IPS-18a (cell line): ENCODE measurements at regions not wholly inside any gene's neighbourhood (a gene's known extent, or its start where the extent isn't known, plus 50 kb on each side); places are given as distances from the start of the nearest gene placed in this dataset.

ENCODE experiments used
- H3K27ac ChIP-seq: one replicate; pipeline ENCODE4 v1.5.1; 2013; ENCODE audit warnings: low read length
- H3K27me3 ChIP-seq: one replicate; pipeline ENCODE4 v1.6.1; 2013; ENCODE audit warnings: mild to moderate bottlenecking, low read length; ENCODE audit not compliant: control insufficient read depth, insufficient read depth
- H3K36me3 ChIP-seq: one replicate; pipeline ENCODE4 v1.6.1; 2013; ENCODE audit warnings: low read depth, low read length; ENCODE audit not compliant: control insufficient read depth
- H3K4me1 ChIP-seq: one replicate; pipeline ENCODE4 v1.6.1; 2013; ENCODE audit warnings: low read depth, low read length; ENCODE audit not compliant: control insufficient read depth
- H3K4me3 ChIP-seq: one replicate; pipeline ENCODE4 v1.5.1; 2013; ENCODE audit warnings: low read length
- H3K9ac ChIP-seq: one replicate; pipeline ENCODE4 v1.6.1; 2013; ENCODE audit warnings: mild to moderate bottlenecking, low read length, moderate library complexity
- H3K9me3 ChIP-seq: one replicate; pipeline ENCODE4 v1.6.1; 2013; ENCODE audit warnings: low read depth, low read length; ENCODE audit not compliant: control insufficient read depth

DNA sequence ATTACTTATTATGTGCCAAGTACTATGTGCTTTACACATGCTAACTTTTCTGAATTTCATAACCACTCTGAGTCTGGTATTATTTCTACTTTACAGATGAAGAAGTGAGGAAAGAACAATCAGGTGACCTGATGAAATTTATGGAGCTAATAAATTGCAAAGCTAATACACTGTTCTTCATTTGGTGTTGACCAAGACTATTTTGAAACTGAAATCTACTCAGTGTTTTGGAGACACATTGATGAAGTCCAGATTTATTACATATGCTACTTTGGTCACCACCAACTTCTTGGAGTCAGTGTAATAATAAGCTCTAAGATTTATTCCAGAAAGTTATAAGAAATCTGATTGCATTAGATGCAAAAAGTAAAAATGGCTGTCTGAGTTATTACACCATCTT lies 637.9 kb downstream of the FAT4 start:
- Histone ChIP-seq H3K4me3 (no peak overlapping the region), H3K4me1 (no peaks in the 10 kb centered on the region), H3K9ac (no peak overlapping the region), H3K9me3 (no peaks in the 10 kb centered on the region), H3K27ac (no peak overlapping the region), H3K27me3 (no peaks in the 10 kb centered on the region), H3K36me3 (no peaks in the 10 kb centered on the region)

DNA sequence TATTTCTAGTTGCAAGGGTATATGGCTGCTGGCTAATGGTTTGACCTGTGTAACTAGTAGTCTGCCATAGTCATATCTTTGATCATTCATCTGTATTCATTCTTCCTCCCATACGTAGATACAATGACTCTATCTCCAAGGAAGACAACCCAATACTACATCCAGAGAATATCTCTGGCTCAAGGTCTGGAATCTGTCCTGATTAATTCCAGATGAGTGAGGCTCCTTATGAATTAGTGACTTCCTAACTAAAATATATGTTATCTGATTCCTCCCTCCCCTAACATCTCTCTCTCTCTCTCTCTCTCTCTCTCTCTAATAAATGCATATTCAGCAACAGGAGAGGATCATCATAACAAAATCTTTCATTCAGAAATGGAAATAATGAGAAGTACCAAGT lies 641.5 kb downstream of the FAT4 start:
- H3K27ac ChIP-seq, result no peak overlapping the region
- H3K9me3 ChIP-seq, result no peaks in the 10 kb centered on the region
- no peaks in the 10 kb centered on the region for H3K27me3 ChIP-seq
- no peaks in the 10 kb centered on the region for H3K4me1 ChIP-seq
- no peak overlapping the region for H3K4me3 ChIP-seq
- no peak overlapping the region for H3K9ac ChIP-seq
- H3K36me3 ChIP-seq, result no peaks in the 10 kb centered on the region

DNA sequence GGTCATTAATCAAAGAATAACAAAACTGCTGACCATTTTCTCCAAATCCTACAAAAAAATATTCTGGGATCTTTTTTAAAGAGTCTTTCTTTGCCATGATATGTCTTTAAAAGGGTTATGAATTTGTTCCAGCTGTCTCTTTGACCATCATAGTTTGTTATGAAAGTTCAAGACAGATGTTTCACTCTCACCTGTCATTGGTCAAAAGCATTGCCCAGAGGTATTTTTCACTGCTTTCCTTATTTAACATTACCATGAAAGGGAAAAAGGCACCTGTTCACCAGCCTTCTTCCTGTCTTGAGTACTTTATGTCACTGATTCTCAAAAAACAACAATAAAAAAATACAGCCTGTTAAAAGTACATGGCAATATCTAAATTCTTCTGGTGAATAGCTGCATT lies 643.8 kb downstream of the FAT4 start:
- Histone ChIP-seq H3K9me3 (no peaks in the 10 kb centered on the region), H3K4me1 (no peaks in the 10 kb centered on the region), H3K36me3 (no peaks in the 10 kb centered on the region), H3K4me3 (no peak overlapping the region), H3K27me3 (no peaks in the 10 kb centered on the region), H3K9ac (no peak overlapping the region), H3K27ac (no peak overlapping the region)

DNA sequence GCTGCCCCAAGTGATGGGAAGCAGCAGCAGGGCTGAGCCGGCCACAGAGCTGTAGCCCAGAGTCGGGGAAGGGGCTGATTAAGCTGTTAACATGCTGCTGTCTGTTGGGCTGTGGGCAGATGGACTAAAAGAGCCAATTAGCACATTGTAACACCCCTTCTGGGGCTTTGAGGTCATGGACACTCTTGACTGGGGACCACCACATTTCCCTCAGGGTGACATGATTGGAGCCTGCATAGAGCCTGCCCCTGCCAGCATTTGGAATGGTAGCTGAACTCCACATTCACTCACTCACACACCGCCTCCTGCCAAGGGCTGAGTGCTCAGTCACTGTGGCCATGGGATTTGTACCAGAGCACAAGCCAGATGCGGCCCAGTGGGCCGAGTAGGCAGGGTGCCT lies 646.9 kb downstream of the FAT4 start:
- Histone ChIP-seq H3K9me3 (no peaks in the 10 kb centered on the region), H3K4me3 (no peak overlapping the region), H3K27me3 (no peaks in the 10 kb centered on the region), H3K27ac (no peak overlapping the region), H3K9ac (no peak overlapping the region), H3K4me1 (no peaks in the 10 kb centered on the region), H3K36me3 (no peaks in the 10 kb centered on the region)

DNA sequence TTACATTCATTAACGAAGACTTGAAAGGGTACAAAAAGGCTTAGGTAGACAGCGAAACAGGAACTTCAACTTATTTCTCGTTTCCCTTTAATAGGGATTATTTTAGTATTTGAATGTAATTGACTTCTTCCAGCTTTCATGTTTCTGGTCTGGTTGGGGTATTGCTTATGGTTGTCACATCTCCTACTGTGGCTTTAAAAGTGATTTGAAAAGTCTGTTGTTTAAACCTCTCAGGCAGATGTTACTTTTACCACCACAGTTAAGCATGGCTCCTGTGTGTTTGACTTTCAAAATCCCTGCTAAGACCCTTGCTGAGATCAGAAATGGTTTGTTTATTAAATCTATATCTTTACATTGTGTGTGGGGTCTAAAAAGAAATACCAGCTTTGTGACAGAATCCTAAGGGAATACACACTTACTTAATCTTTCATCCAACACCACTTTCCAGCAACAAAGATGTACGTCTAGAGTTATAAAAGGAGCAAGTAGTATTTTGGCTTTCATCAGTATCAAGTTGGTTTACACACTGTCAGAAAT lies 661.2 kb downstream of the FAT4 start:
- Histone ChIP-seq H3K27me3 (no peaks in the 10 kb centered on the region), H3K4me1 (peaks cover 6% of the 10 kb centered on the region), H3K9me3 (no peaks in the 10 kb centered on the region), H3K27ac (no peak overlapping the region), H3K36me3 (no peaks in the 10 kb centered on the region), H3K9ac (no peak overlapping the region), H3K4me3 (no peak overlapping the region)

DNA sequence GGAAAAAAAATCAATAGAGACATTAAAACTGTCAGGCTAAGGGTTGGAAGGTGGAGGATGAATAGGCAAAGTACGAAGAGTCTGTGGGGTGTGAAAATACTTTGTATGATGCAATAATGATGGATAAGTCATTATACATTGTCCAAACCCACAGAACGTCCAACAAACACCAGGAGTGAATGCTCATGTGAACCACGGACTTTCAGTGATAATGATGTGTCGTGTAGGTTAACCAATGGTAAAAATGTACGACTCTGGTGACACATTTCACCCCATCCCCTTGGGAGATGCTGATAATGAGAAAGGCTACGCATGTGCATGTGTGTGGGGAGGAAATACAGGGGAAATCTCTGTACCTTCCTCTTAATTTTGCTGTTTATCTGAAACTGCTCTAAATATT lies 665.2 kb downstream of the FAT4 start:
- H3K4me1 ChIP-seq, result peaks cover 6% of the 10 kb centered on the region

DNA sequence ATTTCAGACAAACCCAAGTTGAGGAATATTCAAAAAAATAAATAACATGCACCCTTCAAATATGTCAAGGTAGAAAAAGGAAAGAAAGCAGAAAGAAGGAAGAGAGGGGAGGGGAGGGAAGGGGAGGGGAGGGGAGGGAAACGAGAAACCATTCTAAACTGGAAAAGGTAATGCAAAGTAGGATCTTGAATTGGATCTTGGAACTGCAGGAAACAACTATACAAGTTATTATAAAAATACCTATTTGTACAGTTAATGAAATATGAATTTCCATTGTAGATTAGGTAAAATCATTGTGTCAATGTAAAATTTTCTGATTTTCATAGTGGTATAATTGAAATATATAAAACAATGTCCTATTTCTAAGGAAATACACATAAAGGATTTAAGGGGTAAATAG lies 668.4 kb downstream of the FAT4 start:
- H3K27ac ChIP-seq, result no peak overlapping the region
- no peaks in the 10 kb centered on the region for H3K36me3 ChIP-seq
- no peaks in the 10 kb centered on the region for H3K9me3 ChIP-seq
- no peak overlapping the region for H3K4me3 ChIP-seq
- H3K27me3 ChIP-seq, result no peaks in the 10 kb centered on the region
- peaks cover 5% of the 10 kb centered on the region for H3K4me1 ChIP-seq
- H3K9ac ChIP-seq, result no peak overlapping the region

More for the DNA sequence above, 665.2 kb downstream of the FAT4 start:
- H3K27me3 ChIP-seq, result no peaks in the 10 kb centered on the region
- H3K4me3 ChIP-seq, result no peak overlapping the region
- H3K36me3 ChIP-seq, result no peaks in the 10 kb centered on the region
- no peak overlapping the region for H3K27ac ChIP-seq
- no peaks in the 10 kb centered on the region for H3K9me3 ChIP-seq
- H3K9ac ChIP-seq, result no peak overlapping the region

DNA sequence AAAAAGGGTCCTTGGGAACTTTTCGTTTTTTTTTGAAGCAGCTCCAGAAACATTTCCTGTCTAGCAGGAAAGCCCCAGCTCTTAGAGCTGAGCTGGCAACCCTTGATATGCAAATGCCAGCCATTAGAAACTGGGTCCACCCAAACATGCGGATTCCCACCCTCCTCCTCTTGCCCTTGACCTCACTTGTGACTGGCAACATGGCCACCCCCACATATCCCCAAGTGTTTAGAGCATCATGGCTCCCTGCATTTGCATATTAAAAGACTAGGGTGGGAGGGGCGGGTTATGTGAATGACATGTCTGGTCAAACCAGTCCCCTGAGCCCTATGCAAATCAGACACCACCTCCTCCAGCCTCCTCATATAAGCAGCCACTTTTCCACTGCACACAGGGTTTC lies 671.1 kb downstream of the FAT4 start:
- no peaks in the 10 kb centered on the region for H3K9me3 ChIP-seq
- H3K4me3 ChIP-seq, result no peak overlapping the region
- peaks cover 5% of the 10 kb centered on the region for H3K4me1 ChIP-seq
- no peaks in the 10 kb centered on the region for H3K27me3 ChIP-seq
- H3K9ac ChIP-seq, result peak overlapping the region; percentile 36
- no peaks in the 10 kb centered on the region for H3K36me3 ChIP-seq
- peak overlapping the region; percentile 41 for H3K27ac ChIP-seq

DNA sequence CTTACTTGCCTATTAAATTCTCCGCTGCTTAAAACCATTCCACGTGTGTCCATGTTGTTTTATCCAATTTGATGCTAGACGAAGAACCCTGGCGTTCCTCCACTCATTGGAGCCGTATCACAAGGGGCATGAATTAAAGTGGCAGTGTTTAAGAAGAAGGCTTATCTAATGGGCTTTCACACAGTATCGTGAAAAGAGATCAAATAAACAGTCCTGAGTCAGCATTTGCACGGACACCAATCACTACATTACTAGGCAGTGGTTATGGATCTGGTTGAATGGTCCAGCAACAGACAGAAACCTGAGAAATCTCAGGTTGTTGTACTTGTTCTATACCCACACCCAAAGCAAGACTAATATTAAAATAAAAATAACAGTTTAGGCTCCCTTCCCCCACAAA lies 671.6 kb downstream of the FAT4 start:
- no peaks in the 10 kb centered on the region for H3K36me3 ChIP-seq
- no peak overlapping the region for H3K9ac ChIP-seq
- H3K4me1 ChIP-seq, result peaks cover 7% of the 10 kb centered on the region
- H3K27me3 ChIP-seq, result no peaks in the 10 kb centered on the region
- no peaks in the 10 kb centered on the region for H3K9me3 ChIP-seq
- H3K4me3 ChIP-seq, result no peak overlapping the region
- H3K27ac ChIP-seq, result no peak overlapping the region

DNA sequence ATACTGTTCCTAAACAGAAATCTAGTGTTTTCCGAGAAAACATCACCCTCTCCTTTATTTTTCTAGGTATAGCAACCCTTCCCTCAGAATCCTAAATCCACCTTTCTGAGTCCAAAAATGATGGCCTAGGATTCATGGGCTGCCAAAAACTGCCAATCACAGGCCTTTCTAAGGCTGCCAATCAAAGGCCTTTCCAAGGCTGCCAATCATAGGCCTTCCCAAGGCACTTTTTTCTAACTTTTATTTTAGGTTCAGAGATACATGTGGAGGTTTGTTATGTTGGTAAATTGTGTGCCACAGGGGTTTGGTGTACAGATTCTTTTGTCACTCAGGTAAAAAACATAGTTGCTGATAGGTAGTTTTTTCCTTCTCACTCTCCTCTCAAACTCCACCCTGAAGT lies 673.7 kb downstream of the FAT4 start:
- Histone ChIP-seq H3K36me3 (no peaks in the 10 kb centered on the region), H3K27me3 (no peaks in the 10 kb centered on the region), H3K9me3 (no peaks in the 10 kb centered on the region), H3K9ac (no peak overlapping the region), H3K4me1 (peaks cover 11% of the 10 kb centered on the region), H3K4me3 (no peak overlapping the region), H3K27ac (no peak overlapping the region)

DNA sequence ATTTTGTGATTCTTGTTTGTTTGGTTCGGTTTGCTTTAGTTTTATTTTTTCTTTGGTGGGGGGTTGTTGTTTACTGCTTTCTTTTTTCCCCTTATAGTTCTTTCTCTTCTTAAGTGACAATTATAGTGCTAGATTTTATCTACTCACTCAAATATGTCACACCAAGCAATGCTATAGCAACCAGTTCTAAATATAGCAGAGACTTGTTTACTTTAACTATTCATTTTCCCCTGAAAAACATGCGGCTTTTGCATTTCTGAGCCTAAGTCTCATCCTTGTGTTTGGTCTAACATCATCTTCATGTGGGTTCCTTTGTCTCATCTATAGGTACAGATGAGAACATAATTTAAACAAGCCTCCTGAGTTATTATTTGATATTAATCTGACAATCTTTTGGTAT lies 676.6 kb downstream of the FAT4 start:
- Histone ChIP-seq H3K9ac (no peak overlapping the region), H3K27me3 (no peaks in the 10 kb centered on the region), H3K4me3 (no peak overlapping the region), H3K9me3 (no peaks in the 10 kb centered on the region), H3K4me1 (peaks cover 7% of the 10 kb centered on the region), H3K27ac (no peak overlapping the region), H3K36me3 (no peaks in the 10 kb centered on the region)

DNA sequence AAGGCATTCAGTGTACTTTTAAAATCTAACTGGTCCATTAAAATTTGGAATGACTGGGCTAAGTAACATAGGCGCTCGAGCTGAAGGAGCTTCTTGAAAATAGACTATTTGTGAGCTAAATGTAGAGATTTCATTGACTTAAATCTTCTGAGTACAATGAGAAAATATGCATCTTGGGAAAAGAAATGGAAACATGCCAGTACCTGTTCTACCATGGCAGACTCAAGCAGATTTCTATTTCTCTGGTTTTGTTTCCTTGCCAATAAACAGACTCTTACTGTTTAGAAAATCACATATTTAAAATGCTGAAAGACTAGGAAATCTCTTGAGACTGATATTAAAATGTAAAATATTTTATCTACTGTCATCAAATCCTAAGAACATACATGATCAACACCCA lies 678.1 kb downstream of the FAT4 start:
- Histone ChIP-seq H3K36me3 (no peaks in the 10 kb centered on the region), H3K4me1 (peaks cover 7% of the 10 kb centered on the region), H3K27me3 (no peaks in the 10 kb centered on the region), H3K4me3 (no peak overlapping the region), H3K9ac (no peak overlapping the region), H3K9me3 (no peaks in the 10 kb centered on the region), H3K27ac (no peak overlapping the region)
